GM23248 (cell line): ENCODE measurements at regions not wholly inside any gene's neighbourhood (a gene's known extent, or its start where the extent isn't known, plus 50 kb on each side); places are given as distances from the start of the nearest gene placed in this dataset.
"Not testable (repeated sequence)": the region's sequence is repeated elsewhere in the genome, so short reads cannot be mapped to it uniquely, and the experiment has no call there.

Experiments
- EZH2 ChIP-seq: fragments of 200-600 bp; sonication (generic); IDR thresholded peaks from 2 replicates; pipeline ENCODE4 v1.6.1; 2018; ENCODE audit warnings: antibody characterized with exemption, mild to moderate bottlenecking; ENCODE audit not compliant: insufficient read depth, poor library complexity, severe bottlenecking
- EZH2phosphoT487 ChIP-seq: fragments of 200-600 bp; sonication (generic); IDR thresholded peaks from 2 replicates; pipeline ENCODE4 v1.6.1; 2018; ENCODE audit warnings: antibody characterized with exemption, moderate library complexity, mild to moderate bottlenecking, low read depth; ENCODE audit not compliant: insufficient read depth

- not testable (repeated sequence) for TF ChIP-seq EZH2, EZH2phosphoT487
Observed at GRCh38 chr9:30366140-30366539, 2018.3 kb upstream of the ACO1 start.
